Kasumi-1 (cell line): ENCODE measurements at regions not wholly inside any gene's neighbourhood (a gene's known extent, or its start where the extent isn't known, plus 50 kb on each side); places are given as distances from the start of the nearest gene placed in this dataset.
"Not testable (repeated sequence)": the region's sequence is repeated elsewhere in the genome, so short reads cannot be mapped to it uniquely, and the experiment has no call there.

Experiments used
- DNase-seq, 2 experiments: peaks; one replicate each; lab custom pipeline; 2025; lab: John Stamatoyannopoulos, UW

- DNase-seq = peak; percentile 52 to 65
Measured at GRCh38 chr13:95388420-95389079, 87.3 kb upstream of the ABCC4 start.

- no peak for DNase-seq
Measured at GRCh38 chr13:95391362-95391761, 90.1 kb upstream of the ABCC4 start.

- no peak for DNase-seq
Measured at GRCh38 chr13:95391785-95392184, 90.5 kb upstream of the ABCC4 start.

GRCh38 chr13:95392597-95392996 is 91.3 kb upstream of the ABCC4 start:
- no peak for DNase-seq

- no peak for DNase-seq
Measured at GRCh38 chr13:95403349-95404140, 102.3 kb upstream of the ABCC4 start.

GRCh38 chr13:95404141-95404882 is 103.1 kb upstream of the ABCC4 start:
- DNase-seq = peak; percentile 70 to 77

- no peak for DNase-seq
Measured at GRCh38 chr13:95406176-95406575, 104.9 kb upstream of the ABCC4 start.

- no peak for DNase-seq
Measured at GRCh38 chr13:95411428-95412040, 110.3 kb upstream of the ABCC4 start.

- no peak for DNase-seq
Measured at GRCh38 chr13:95418946-95419345, 117.7 kb upstream of the ABCC4 start.

- peak; percentile 41 to 48 for DNase-seq
Measured at GRCh38 chr13:95420501-95420900, 119.2 kb upstream of the ABCC4 start.

GRCh38 chr13:95426631-95427030 is 125.4 kb upstream of the ABCC4 start:
- DNase-seq = no peak

- DNase-seq = not testable (repeated sequence)
Measured at GRCh38 chr13:95430525-95430924, 122.0 kb upstream of the CLDN10 start.

- no peak for DNase-seq
Measured at GRCh38 chr13:95432141-95432540, 120.4 kb upstream of the CLDN10 start.

- DNase-seq = no peak
Measured at GRCh38 chr13:95433537-95433936, 119.0 kb upstream of the CLDN10 start.

GRCh38 chr13:95434111-95434510 is 118.4 kb upstream of the CLDN10 start:
- DNase-seq = no peak

GRCh38 chr13:95437561-95437960 is 115.0 kb upstream of the CLDN10 start:
- DNase-seq = no peak

- no peak for DNase-seq
Measured at GRCh38 chr13:95438297-95438696, 114.2 kb upstream of the CLDN10 start.

- DNase-seq = peak in 1 of 2 experiments; percentile 11
Measured at GRCh38 chr13:95440441-95441088, 112.0 kb upstream of the CLDN10 start.

GRCh38 chr13:95441326-95441725 is 111.2 kb upstream of the CLDN10 start:
- DNase-seq = no peak

GRCh38 chr13:95444006-95444730 is 108.4 kb upstream of the CLDN10 start:
- DNase-seq = no peak

GRCh38 chr13:95445131-95445530 is 107.4 kb upstream of the CLDN10 start:
- no peak for DNase-seq
